Calu3 (cell line): ENCODE measurements at regions not wholly inside any gene's neighbourhood (a gene's known extent, or its start where the extent isn't known, plus 50 kb on each side); places are given as distances from the start of the nearest gene placed in this dataset.

Experiments
- BruUV-seq: library from RNA; stranded (reverse); fragments of 400-500 nt; replicated peaks from 2 replicates; lab custom pipeline; 2021; lab: Mats Ljungman, UMichigan
- CTCF ChIA-PET: fragments of 300-600 bp; sonication (Branson Sonifier 250); formaldehyde crosslinking; loops from one replicate; lab custom pipeline; 2022; ENCODE audit warnings: antibody characterized with exemption; lab: Charles Lee
- DNase-seq: peaks from one replicate; pipeline ENCODE4 v3.0.0; 2022
- H3K27ac Mint-ChIP-seq: one replicate; pipeline ENCODE4 v1.8.0; 2022; ENCODE audit warnings: mixed read lengths; ENCODE audit not compliant: unreplicated experiment
- H3K27me3 Mint-ChIP-seq: one replicate; pipeline ENCODE4 v1.8.0; 2022; ENCODE audit warnings: mixed read lengths; ENCODE audit not compliant: unreplicated experiment
- H3K36me3 Mint-ChIP-seq: one replicate; pipeline ENCODE4 v1.8.0; 2022; ENCODE audit warnings: mild to moderate bottlenecking, moderate library complexity, mixed read lengths; ENCODE audit not compliant: insufficient read depth, unreplicated experiment
- H3K4me1 Mint-ChIP-seq: one replicate; pipeline ENCODE4 v1.8.0; 2022; ENCODE audit warnings: mild to moderate bottlenecking, low read depth, mixed read lengths; ENCODE audit not compliant: unreplicated experiment
- H3K4me3 Mint-ChIP-seq: one replicate; pipeline ENCODE4 v1.8.0; 2022; ENCODE audit warnings: mild to moderate bottlenecking, low read depth, moderate library complexity, mixed read lengths; ENCODE audit not compliant: unreplicated experiment
- H3K9me3 Mint-ChIP-seq: one replicate; pipeline ENCODE4 v1.8.0; 2022; ENCODE audit warnings: low read depth, mixed read lengths; ENCODE audit not compliant: unreplicated experiment
- CTCF ChIP-seq: fragments of 200-600 bp; IDR thresholded peaks from one replicate; pipeline ENCODE4 v1.8.0; 2022; ENCODE audit warnings: antibody characterized with exemption; ENCODE audit not compliant: unreplicated experiment
- intact Hi-C: fragments of 100-400 bp; cut with micrococcal nuclease; formaldehyde crosslinking; loops from one replicate; pipeline ENCODE4 v1.10.0; 2022; ENCODE audit not compliant: unreplicated experiment

- TF ChIP-seq CTCF, result no peak
- no TSS peak for BruUV-seq
- no peaks in the 10 kb centered on the region for H3K36me3 Mint-ChIP-seq
- CTCF ChIA-PET, result no interaction called here
- no peak for DNase-seq
- H3K27ac Mint-ChIP-seq, result no peak overlapping the region
- no peak overlapping the region for H3K4me3 Mint-ChIP-seq
- H3K4me1 Mint-ChIP-seq, result no peaks in the 10 kb centered on the region
- no peaks in the 10 kb centered on the region for H3K27me3 Mint-ChIP-seq
- H3K9me3 Mint-ChIP-seq, result no peaks in the 10 kb centered on the region
- intact Hi-C loops, result no loop called here
Measured at GRCh38 chr2:198401644-198402043, 597.3 kb downstream of the PLCL1 start.

- Mint-ChIP-seq H3K9me3 (no peaks in the 10 kb centered on the region), H3K36me3 (no peaks in the 10 kb centered on the region), H3K4me3 (no peak overlapping the region), H3K4me1 (no peaks in the 10 kb centered on the region), H3K27me3 (no peaks in the 10 kb centered on the region), H3K27ac (no peak overlapping the region)
- no peak for DNase-seq
- BruUV-seq, result no TSS peak
- intact Hi-C loops, result no loop called here
- CTCF ChIA-PET, result no interaction called here
- no peak for TF ChIP-seq CTCF
Measured at GRCh38 chr2:198400999-198401398, 596.6 kb downstream of the PLCL1 start.

GRCh38 chr2:198394208-198394607 lies 589.8 kb downstream of the PLCL1 start:
- Mint-ChIP-seq H3K9me3 (no peaks in the 10 kb centered on the region), H3K27ac (no peak overlapping the region), H3K4me3 (no peak overlapping the region), H3K4me1 (no peaks in the 10 kb centered on the region), H3K27me3 (no peaks in the 10 kb centered on the region), H3K36me3 (no peaks in the 10 kb centered on the region)
- DNase-seq, result no peak
- no peak for TF ChIP-seq CTCF
- no TSS peak for BruUV-seq
- intact Hi-C loops, result no loop called here
- CTCF ChIA-PET, result no interaction called here

GRCh38 chr2:198390670-198391069 lies 586.3 kb downstream of the PLCL1 start:
- Mint-ChIP-seq H3K9me3 (no peaks in the 10 kb centered on the region), H3K4me1 (no peaks in the 10 kb centered on the region), H3K36me3 (no peaks in the 10 kb centered on the region), H3K4me3 (no peak overlapping the region), H3K27me3 (no peaks in the 10 kb centered on the region), H3K27ac (no peak overlapping the region)
- no peak for TF ChIP-seq CTCF
- no TSS peak for BruUV-seq
- DNase-seq, result no peak
- CTCF ChIA-PET, result interaction anchor here (0.7 kb wide), 1 partner anchor 868 kb away, joined by 3 read pairs; no protein-coding TSS in a partner anchor
- intact Hi-C loops, result no loop called here
